Stomach (tissue), 8 donors: ENCODE measurements at regions not wholly inside any gene's neighbourhood (a gene's known extent, or its start where the extent isn't known, plus 50 kb on each side); places are given as distances from the start of the nearest gene placed in this dataset.

ENCODE experiments used
- DNase-seq, 2 donors: peaks; one replicate each; pipeline versions ENCODE4 v3.0.0 to v3.0.0-alpha.2; 2013 to 2019
- H3K27ac ChIP-seq, 5 donors: fragments of 200-600 bp in 4 of 5; sonication (generic) in 4 of 5; one replicate each; pipeline ENCODE4 v1.5.1; 2013 to 2019; ENCODE audit warnings: mild to moderate bottlenecking in 1 of 5, moderate library complexity in 1 of 5
- H3K27me3 ChIP-seq, 3 donors: fragments of 200-600 bp; sonication (generic); one replicate each; pipeline ENCODE4 v1.5.1; 2017 to 2019; ENCODE audit warnings: mixed run types in 1 of 3
- H3K36me3 ChIP-seq, 4 donors: fragments of 200-600 bp; sonication (generic); 1 replicate in 3 of 4; 2 replicates in 1 of 4; pipeline ENCODE4 v1.5.1; 2016 to 2019
- H3K4me1 ChIP-seq, 4 donors: fragments of 200-600 bp; sonication (generic); one replicate each; pipeline ENCODE4 v1.5.1; 2016 to 2019
- H3K4me3 ChIP-seq, 4 donors: fragments of 200-600 bp; sonication (generic) in 3 of 4; one replicate each; pipeline ENCODE4 v1.5.1; 2016 to 2019; ENCODE audit warnings: mild to moderate bottlenecking in 1 of 4
- H3K9me3 ChIP-seq, 4 donors: fragments of 200-600 bp; sonication (generic); one replicate each; pipeline ENCODE4 v1.5.1; 2016 to 2019
- CTCF ChIP-seq, 7 experiments: fragments of 450-650 bp in 4 of 7; fragments of 200-600 bp in 3 of 7; sonication (generic) in 3 of 7; IDR thresholded peaks; one replicate each; pipeline ENCODE4 v1.5.1; 2016 to 2019; ENCODE audit warnings: antibody characterized with exemption in 7 of 7, control low read depth in 2 of 7, mild to moderate bottlenecking in 1 of 7
- EP300 ChIP-seq: sonication (generic); formaldehyde crosslinking; IDR thresholded peaks from one replicate; pipeline ENCODE4 v1.6.1; 2017; ENCODE audit warnings: antibody characterized with exemption
- POLR2A ChIP-seq, 4 donors: fragments of 450-650 bp; IDR thresholded peaks; one replicate each; pipeline ENCODE4 v1.6.1; 2016; ENCODE audit warnings: antibody characterized with exemption in 4 of 4, control low read depth in 2 of 4, mild to moderate bottlenecking in 1 of 4, moderate library complexity in 1 of 4
- POLR2AphosphoS5 ChIP-seq, 3 donors: sonication (generic); formaldehyde crosslinking; IDR thresholded peaks; one replicate each; pipeline ENCODE4 v1.6.1; 2016; ENCODE audit warnings: antibody characterized with exemption in 3 of 3
- WGBS, 5 donors: extraction: QIAGEN DNeasy Blood & Tissue Kit in 3 of 5; methylation state at CpG; one replicate each; pipeline versions ENCODE4 v1.1.5 to v1.1.7; 2013 to 2018; 5-methylcytosine and 5-hydroxymethylcytosine counted together
- intact Hi-C: fragments of 100-400 bp; cut with DNase I; formaldehyde crosslinking; loops from one replicate; pipeline ENCODE4 v1.15.1; 2023; ENCODE audit warnings: low total_unique reads
- donor health status: healthy with polysubstance abuse.
- donor health status: Bipolar disorder and iron deficiency.
- donor health status: healthy.

- intact Hi-C loops: no loop called here
- WGBS, 5 donors: 65 to 71% (median 67%) methylated on average over 2 of the region's 2 CpGs
- Histone ChIP-seq H3K4me3 (no peak overlapping the region), H3K4me1 (no peaks in the 10 kb centered on the region), H3K27ac (no peak overlapping the region), H3K36me3 (no peaks in the 10 kb centered on the region), H3K27me3 (no peaks in the 10 kb centered on the region), H3K9me3 (peaks cover 0 to 4% (median 2%) of the 10 kb centered on the region in 4 donors)
- DNase-seq: no peak
- TF ChIP-seq POLR2A (IDR thresholded peaks at IDR 0.05) (no peak), POLR2AphosphoS5 (IDR thresholded peaks at IDR 0.05) (no peak), EP300 (no peak), CTCF (IDR thresholded peaks at IDR 0.05) (no peak)
Observed at GRCh38 chr2:104068665-104069064, 785.2 kb upstream of the POU3F3 start.

- intact Hi-C loops: no loop called here
- WGBS, 5 donors: 74 to 85% (median 74%) methylated on average over 3 to 4 of the region's 4 CpGs
- Histone ChIP-seq H3K27me3 (no peaks in the 10 kb centered on the region), H3K27ac (no peak overlapping the region), H3K36me3 (no peaks in the 10 kb centered on the region), H3K4me3 (no peak overlapping the region), H3K4me1 (no peaks in the 10 kb centered on the region), H3K9me3 (peaks cover 0 to 16% (median 9%) of the 10 kb centered on the region in 4 donors)
- TF ChIP-seq EP300 (no peak), CTCF (IDR thresholded peaks at IDR 0.05) (no peak), POLR2A (IDR thresholded peaks at IDR 0.05) (no peak), POLR2AphosphoS5 (IDR thresholded peaks at IDR 0.05) (no peak)
- no peak for DNase-seq
Observed at GRCh38 chr2:104077573-104077972, 776.3 kb upstream of the POU3F3 start.

DNA sequence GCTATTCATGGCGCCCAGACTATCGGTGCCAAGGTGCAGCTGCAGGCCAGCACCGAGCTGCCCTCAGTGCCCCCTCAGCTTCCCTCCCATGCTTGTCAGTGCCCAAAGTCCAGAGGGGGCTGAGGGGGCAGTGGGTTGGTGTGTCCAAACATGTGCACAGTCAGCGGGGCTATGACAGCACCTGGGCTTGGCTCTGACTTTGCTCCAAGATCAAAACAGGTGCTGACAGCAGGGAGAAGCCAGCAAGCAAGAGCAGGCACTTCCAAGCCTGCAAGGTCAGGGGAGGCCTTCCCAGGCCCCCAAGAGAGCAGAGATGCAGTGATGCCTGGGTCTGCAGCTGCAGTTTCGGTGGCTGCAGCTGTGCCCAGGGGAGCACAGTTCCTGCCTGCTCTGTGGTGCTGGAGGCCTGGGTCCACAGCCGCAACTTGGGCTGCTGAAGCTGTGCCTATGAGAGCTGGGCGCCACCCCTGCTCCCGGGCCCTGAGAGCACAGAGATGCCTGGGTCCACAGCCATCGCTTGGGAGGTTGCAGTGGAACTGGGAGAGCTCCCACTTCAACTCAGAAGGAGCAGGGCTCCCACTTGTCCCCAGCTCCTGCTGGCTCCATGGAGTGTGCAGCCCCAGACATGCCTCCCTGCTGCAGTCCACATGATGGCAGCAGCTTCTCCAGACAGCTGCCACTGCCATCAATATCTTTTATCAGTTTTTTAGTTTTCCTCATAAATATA is 775.3 kb upstream of the POU3F3 start:
- no peaks in the 10 kb centered on the region for H3K4me1 ChIP-seq

DNA sequence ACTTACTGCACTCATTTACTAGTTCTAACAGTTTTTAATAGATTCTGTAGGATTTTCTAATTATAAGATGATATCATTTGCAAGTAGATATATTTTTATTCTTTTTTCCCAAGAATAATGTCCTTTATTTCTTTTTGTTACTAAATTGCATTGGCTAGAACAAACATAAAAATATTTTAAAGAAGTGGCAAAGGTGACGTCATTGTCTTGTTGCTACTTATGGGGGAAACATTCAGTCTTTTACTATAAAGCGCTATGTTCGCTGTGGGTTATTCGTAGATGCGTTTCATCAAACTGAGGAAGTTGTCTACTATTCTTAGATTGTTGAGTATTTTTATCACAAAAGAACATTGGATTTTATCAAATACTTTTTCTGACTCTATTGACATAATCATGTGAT is 765.2 kb upstream of the POU3F3 start:
- no peaks in the 10 kb centered on the region for H3K4me1 ChIP-seq
- 92 to 97% (median 96%) methylated on average over 5 of the region's 5 CpGs for WGBS, 5 donors

More for the DNA sequence above, 775.3 kb upstream of the POU3F3 start:
- no peak for DNase-seq
- Histone ChIP-seq H3K36me3 (no peaks in the 10 kb centered on the region), H3K9me3 (peaks cover 0 to 16% (median 9%) of the 10 kb centered on the region in 4 donors), H3K27ac (no peak overlapping the region), H3K27me3 (no peaks in the 10 kb centered on the region), H3K4me3 (no peak overlapping the region)
- intact Hi-C loops: no loop called here
- 68 to 89% (median 86%) methylated on average over 3 to 9 of the region's 9 CpGs for WGBS, 5 donors
- no peak for TF ChIP-seq POLR2A (IDR thresholded peaks at IDR 0.05)
- TF ChIP-seq POLR2AphosphoS5 (IDR thresholded peaks at IDR 0.05): no peak
- TF ChIP-seq EP300: no peak
- no peak for TF ChIP-seq CTCF (IDR thresholded peaks at IDR 0.05)

DNA sequence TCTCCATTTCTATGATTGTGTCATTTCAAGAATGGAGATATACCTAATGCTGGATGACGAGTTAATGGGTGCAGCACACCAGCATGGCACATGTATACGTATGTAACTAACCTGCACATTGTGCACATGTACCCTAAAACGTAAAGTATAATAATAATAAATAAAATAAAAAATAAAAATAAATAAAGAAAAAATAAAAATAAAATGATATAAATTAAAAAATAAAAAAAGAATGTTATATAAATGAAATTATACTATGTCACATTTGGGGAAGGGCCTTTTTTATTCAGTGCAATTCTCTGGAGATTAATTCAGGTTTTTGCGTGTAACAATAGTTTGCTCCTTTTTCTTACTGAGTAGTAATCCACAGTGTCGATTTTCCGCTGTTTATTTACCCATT is 763.5 kb upstream of the POU3F3 start:
- WGBS, 5 donors: 82 to 91% (median 88%) methylated on average over 6 of the region's 6 CpGs
- no peak overlapping the region for H3K27ac ChIP-seq
- intact Hi-C loops: no loop called here
- peaks cover 0 to 8% (median 2%) of the 10 kb centered on the region in 4 donors for H3K9me3 ChIP-seq
- H3K4me3 ChIP-seq: no peak overlapping the region
- no peaks in the 10 kb centered on the region for H3K4me1 ChIP-seq
- H3K27me3 ChIP-seq: no peaks in the 10 kb centered on the region
- H3K36me3 ChIP-seq: no peaks in the 10 kb centered on the region
- DNase-seq: no peak
- TF ChIP-seq POLR2A (IDR thresholded peaks at IDR 0.05) (no peak), EP300 (no peak), POLR2AphosphoS5 (IDR thresholded peaks at IDR 0.05) (no peak), CTCF (IDR thresholded peaks at IDR 0.05) (no peak)

More for the DNA sequence above, 765.2 kb upstream of the POU3F3 start:
- Histone ChIP-seq H3K36me3 (no peaks in the 10 kb centered on the region), H3K27ac (no peak overlapping the region), H3K27me3 (no peaks in the 10 kb centered on the region), H3K9me3 (peaks cover 0 to 5% (median 0%) of the 10 kb centered on the region in 4 donors), H3K4me3 (no peak overlapping the region)
- no peak for DNase-seq
- TF ChIP-seq EP300 (no peak), POLR2AphosphoS5 (IDR thresholded peaks at IDR 0.05) (no peak), POLR2A (IDR thresholded peaks at IDR 0.05) (no peak)
- intact Hi-C loops: no loop called here
